ENCODE measurements at regions not wholly inside any gene's neighbourhood (a gene's known extent, or its start where the extent isn't known, plus 50 kb on each side); places are given as distances from the start of the nearest gene placed in this dataset.

DNA sequence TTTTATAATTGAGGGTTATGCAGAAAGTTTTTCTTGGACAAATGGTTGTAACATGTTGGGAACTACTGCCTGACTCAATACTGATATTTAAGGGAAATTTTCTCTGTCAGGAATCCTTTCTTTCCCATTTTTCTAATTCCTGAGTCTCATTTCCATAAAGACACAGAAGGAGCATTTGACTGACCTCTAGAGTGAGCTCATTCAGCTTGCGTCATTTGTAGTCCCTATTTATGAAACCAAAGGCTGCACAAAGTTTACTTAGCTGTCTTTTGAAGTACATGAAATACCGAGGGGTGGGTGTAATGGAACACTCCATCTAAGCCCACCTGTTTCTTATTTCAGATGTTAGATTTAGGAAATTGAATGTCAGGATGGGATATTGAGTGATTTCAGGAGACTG lies 359.5 kb upstream of the C11orf87 start:
- TF ChIP-seq, protein P1, sequence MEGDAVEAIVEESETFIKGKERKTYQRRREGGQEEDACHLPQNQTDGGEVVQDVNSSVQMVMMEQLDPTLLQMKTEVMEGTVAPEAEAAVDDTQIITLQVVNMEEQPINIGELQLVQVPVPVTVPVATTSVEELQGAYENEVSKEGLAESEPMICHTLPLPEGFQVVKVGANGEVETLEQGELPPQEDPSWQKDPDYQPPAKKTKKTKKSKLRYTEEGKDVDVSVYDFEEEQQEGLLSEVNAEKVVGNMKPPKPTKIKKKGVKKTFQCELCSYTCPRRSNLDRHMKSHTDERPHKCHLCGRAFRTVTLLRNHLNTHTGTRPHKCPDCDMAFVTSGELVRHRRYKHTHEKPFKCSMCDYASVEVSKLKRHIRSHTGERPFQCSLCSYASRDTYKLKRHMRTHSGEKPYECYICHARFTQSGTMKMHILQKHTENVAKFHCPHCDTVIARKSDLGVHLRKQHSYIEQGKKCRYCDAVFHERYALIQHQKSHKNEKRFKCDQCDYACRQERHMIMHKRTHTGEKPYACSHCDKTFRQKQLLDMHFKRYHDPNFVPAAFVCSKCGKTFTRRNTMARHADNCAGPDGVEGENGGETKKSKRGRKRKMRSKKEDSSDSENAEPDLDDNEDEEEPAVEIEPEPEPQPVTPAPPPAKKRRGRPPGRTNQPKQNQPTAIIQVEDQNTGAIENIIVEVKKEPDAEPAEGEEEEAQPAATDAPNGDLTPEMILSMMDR (IDR thresholded peaks at IDR 0.05; ENCODE audit: borderline replicate concordance, extremely low read depth, low read length, poor library complexity, severe bottlenecking): no peak
- no peak for TF ChIP-seq EZH2 (IDR thresholded peaks at IDR 0.05; ENCODE audit: borderline replicate concordance, low read depth, low read length, severe bottlenecking)
